ENCODE measurements at regions not wholly inside any gene's neighbourhood (a gene's known extent, or its start where the extent isn't known, plus 50 kb on each side); places are given as distances from the start of the nearest gene placed in this dataset.

DNA sequence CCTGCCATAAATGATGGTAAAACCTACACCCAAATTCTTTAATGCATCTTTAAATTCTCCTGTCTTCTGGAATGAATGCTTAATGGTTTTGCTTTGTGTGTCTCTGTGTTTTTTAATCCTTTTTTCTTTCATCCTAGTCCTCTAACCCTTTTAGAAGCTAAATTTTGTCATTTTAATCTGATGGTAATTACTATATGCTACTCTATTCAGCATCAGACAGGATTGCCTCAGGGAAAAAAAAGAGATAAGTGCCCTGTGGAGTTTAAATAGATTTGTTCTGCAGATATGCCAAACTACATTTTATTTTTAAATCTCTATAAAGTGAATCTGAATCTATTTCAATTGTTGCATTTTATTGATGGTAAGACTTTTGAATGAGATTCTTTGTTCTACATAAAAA lies 966.8 kb downstream of the NSUN3 start:
- no peak for DNase-seq (ENCODE audit: low read depth)
- TF ChIP-seq, protein P1, sequence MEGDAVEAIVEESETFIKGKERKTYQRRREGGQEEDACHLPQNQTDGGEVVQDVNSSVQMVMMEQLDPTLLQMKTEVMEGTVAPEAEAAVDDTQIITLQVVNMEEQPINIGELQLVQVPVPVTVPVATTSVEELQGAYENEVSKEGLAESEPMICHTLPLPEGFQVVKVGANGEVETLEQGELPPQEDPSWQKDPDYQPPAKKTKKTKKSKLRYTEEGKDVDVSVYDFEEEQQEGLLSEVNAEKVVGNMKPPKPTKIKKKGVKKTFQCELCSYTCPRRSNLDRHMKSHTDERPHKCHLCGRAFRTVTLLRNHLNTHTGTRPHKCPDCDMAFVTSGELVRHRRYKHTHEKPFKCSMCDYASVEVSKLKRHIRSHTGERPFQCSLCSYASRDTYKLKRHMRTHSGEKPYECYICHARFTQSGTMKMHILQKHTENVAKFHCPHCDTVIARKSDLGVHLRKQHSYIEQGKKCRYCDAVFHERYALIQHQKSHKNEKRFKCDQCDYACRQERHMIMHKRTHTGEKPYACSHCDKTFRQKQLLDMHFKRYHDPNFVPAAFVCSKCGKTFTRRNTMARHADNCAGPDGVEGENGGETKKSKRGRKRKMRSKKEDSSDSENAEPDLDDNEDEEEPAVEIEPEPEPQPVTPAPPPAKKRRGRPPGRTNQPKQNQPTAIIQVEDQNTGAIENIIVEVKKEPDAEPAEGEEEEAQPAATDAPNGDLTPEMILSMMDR (IDR thresholded peaks at IDR 0.05; ENCODE audit: low read depth, low read length): no peak
- TF ChIP-seq, protein P2, sequence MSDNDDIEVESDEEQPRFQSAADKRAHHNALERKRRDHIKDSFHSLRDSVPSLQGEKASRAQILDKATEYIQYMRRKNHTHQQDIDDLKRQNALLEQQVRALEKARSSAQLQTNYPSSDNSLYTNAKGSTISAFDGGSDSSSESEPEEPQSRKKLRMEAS (IDR thresholded peaks at IDR 0.05; ENCODE audit: low read depth, low read length): no peak
- TF ChIP-seq MYC (IDR thresholded peaks at IDR 0.05; ENCODE audit: low read depth, low read length) (no peak), POLR2A (IDR thresholded peaks at IDR 0.05; ENCODE audit: extremely low read depth, insufficient read length) (no peak)
- H3K4me3 ChIP-seq (ENCODE audit: low read depth, low read length): no peak overlapping the region

DNA sequence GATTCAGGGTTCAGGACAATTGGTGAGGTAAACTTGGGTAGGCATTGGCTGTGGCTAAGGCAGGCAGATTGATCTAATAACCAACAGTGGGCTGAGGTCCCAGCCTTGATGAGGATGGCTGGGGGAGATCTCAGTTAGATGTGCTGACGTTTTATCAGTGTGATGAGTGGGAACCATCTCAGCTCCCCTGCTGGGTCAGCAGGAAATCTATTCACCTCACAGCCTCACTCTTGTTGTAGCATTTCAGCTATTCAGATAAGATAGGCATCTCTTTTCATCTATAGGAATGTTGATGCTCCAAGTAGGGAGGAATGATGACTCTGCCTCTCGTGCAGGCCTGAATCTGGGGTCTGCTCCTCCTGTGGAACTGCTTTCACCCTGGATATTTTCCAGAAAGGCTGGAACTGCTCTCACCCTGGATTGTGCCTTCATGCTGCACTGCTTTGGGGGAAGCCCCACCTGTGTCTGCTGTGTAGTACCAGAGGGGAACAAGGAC lies 973.7 kb downstream of the NSUN3 start:
- TF ChIP-seq MYC (IDR thresholded peaks at IDR 0.05; ENCODE audit: low read depth, low read length) (no peak), POLR2A (IDR thresholded peaks at IDR 0.05; ENCODE audit: extremely low read depth, insufficient read length) (no peak)
- TF ChIP-seq, protein P2 (IDR thresholded peaks at IDR 0.05; ENCODE audit: low read depth, low read length): no peak
- TF ChIP-seq, protein P1 (IDR thresholded peaks at IDR 0.05; ENCODE audit: low read depth, low read length): no peak
- DNase-seq (ENCODE audit: low read depth): no peak
- no peak overlapping the region for H3K4me3 ChIP-seq (ENCODE audit: low read depth, low read length)

DNA sequence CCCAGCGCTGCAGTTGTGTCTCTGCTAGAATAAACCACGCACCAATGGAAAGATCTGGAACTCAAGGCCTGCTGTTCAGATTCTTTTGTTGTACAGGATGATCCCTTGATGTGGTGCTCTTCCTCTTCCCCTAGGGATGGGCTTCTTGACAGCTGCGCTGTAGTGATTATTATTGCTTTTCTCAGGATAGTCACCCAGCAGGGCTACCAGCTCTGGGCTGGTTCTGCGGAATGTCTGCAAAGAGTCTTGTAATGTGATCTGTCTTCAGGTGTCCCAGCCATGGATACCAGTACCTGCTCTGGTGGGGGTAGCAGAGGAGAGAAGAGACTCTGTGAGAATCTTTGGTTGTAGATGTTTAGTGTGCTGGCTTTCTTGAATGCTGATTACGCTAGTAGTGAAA lies 974.2 kb downstream of the NSUN3 start:
- DNase-seq (ENCODE audit: low read depth): no peak
- H3K4me3 ChIP-seq (ENCODE audit: low read depth, low read length): no peak overlapping the region
- TF ChIP-seq, protein P2 (IDR thresholded peaks at IDR 0.05; ENCODE audit: low read depth, low read length): no peak
- TF ChIP-seq, protein P1 (IDR thresholded peaks at IDR 0.05; ENCODE audit: low read depth, low read length): no peak

DNA sequence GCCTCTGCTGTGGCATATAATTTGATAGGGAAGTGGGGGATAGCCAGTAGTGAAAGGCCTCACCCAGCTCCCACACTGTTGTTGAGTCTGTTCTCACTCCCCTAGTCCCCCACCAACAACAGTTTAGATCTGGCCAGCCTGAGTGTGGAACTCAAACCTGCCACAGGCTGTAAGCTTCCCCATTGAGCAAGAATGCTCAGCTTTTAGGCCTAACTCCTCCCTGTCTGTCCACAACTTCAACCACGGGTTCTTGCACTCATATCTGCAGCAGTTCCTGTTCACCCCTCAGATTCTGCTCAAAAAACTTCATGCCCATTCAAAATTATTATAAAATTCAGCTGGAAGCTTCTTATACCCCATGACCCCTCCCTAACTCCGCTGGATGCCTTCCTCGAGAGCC lies 975.1 kb downstream of the NSUN3 start:
- TF ChIP-seq, protein P1 (IDR thresholded peaks at IDR 0.05; ENCODE audit: low read depth, low read length): no peak
- TF ChIP-seq MYC (IDR thresholded peaks at IDR 0.05; ENCODE audit: low read depth, low read length): no peak
- TF ChIP-seq, protein P2 (IDR thresholded peaks at IDR 0.05; ENCODE audit: low read depth, low read length): no peak
- no peak for TF ChIP-seq POLR2A (IDR thresholded peaks at IDR 0.05; ENCODE audit: extremely low read depth, insufficient read length)
- peak; percentile 1 for DNase-seq (ENCODE audit: low read depth)
- no peak overlapping the region for H3K4me3 ChIP-seq (ENCODE audit: low read depth, low read length)

DNA sequence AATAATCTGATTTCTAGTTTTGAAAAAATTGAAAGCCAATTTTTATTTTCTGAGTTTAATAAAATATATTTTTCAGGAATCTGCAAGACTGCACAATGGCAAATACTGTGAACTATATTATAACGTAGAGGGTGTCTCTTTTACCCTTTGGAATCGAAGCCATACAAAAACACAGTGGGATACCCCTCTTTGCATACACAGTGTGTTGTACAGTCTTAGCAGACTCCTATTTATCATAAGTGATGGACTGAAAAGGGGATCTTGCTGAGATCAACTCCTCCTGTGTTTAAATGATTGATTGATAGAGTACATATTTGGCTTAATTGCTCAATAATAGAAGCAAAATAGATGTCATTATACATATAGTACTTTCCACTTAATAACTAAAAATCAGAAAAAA lies 981.2 kb downstream of the NSUN3 start:
- DNase-seq (ENCODE audit: low read depth): no peak
- no peak overlapping the region for H3K4me3 ChIP-seq (ENCODE audit: low read depth, low read length)
- TF ChIP-seq, protein P2 (IDR thresholded peaks at IDR 0.05; ENCODE audit: low read depth, low read length): no peak
- TF ChIP-seq POLR2A (IDR thresholded peaks at IDR 0.05; ENCODE audit: extremely low read depth, insufficient read length) (no peak), MYC (IDR thresholded peaks at IDR 0.05; ENCODE audit: low read depth, low read length) (no peak)
- TF ChIP-seq, protein P1 (IDR thresholded peaks at IDR 0.05; ENCODE audit: low read depth, low read length): no peak

DNA sequence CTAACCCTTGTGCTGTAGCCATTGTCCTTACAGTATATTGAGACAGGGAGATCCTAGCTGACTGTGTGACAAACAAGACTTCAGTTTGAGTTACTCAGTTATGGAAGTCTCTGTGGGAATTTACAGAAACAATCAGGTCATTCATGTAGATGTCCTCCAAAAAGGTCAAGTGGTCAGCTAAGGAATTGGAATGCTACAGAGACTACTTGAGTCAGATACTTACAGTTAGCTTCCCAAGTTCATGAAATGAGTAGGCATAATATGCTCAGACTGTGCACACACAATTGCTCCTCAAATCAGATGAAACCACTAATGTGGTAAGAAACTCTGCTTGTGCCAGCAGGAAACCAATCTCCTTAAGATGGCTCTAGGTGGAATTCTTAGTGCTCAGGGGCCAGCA lies 985.7 kb downstream of the NSUN3 start:
- no peak for DNase-seq (ENCODE audit: low read depth)
- H3K4me3 ChIP-seq (ENCODE audit: low read depth, low read length): no peak overlapping the region
- no peak for TF ChIP-seq POLR2A (IDR thresholded peaks at IDR 0.05; ENCODE audit: extremely low read depth, insufficient read length)
